G401 (cell line): ENCODE measurements at regions not wholly inside any gene's neighbourhood (a gene's known extent, or its start where the extent isn't known, plus 50 kb on each side); places are given as distances from the start of the nearest gene placed in this dataset.

Source experiments
- DNase-seq: peaks from one replicate; pipeline ENCODE4 v3.0.0-alpha.2; 2015; ENCODE audit warnings: low spot score
- in situ Hi-C: cut with HindIII; loops from 2 replicates; pipeline ENCODE4 v1.10.0; 2016; ENCODE audit warnings: low sequenced_read_pairs, mixed read lengths

GRCh38 chr13:99911965-99912566 is 59.5 kb downstream of the ZIC5 start:
- no peak for DNase-seq
- in situ Hi-C loops, result no loop called here

- in situ Hi-C loops, result no loop called here
- DNase-seq, result no peak
Observed at GRCh38 chr13:99911069-99911964, 60.2 kb downstream of the ZIC5 start.

- in situ Hi-C loops, result no loop called here
- peak; percentile 75 for DNase-seq
Observed at GRCh38 chr13:99909836-99910619, 61.5 kb downstream of the ZIC5 start.

- DNase-seq, result no peak
- in situ Hi-C loops, result no loop called here
Observed at GRCh38 chr13:99909097-99909835, 62.3 kb downstream of the ZIC5 start.

- in situ Hi-C loops, result no loop called here
- peak; percentile 67 for DNase-seq
Observed at GRCh38 chr13:99908140-99908803, 63.3 kb downstream of the ZIC5 start.

- DNase-seq, result no peak
- in situ Hi-C loops, result no loop called here
Observed at GRCh38 chr13:99907627-99908026, 63.9 kb downstream of the ZIC5 start.

GRCh38 chr13:99907038-99907437 is 64.5 kb downstream of the ZIC5 start:
- no peak for DNase-seq
- in situ Hi-C loops, result no loop called here

GRCh38 chr13:99905814-99906213 is 65.8 kb downstream of the ZIC5 start:
- no peak for DNase-seq
- in situ Hi-C loops, result no loop called here

GRCh38 chr13:99905224-99905623 is 66.3 kb downstream of the ZIC5 start:
- no peak for DNase-seq
- in situ Hi-C loops, result no loop called here

GRCh38 chr13:99903140-99903539 is 68.4 kb downstream of the ZIC5 start:
- in situ Hi-C loops, result no loop called here
- DNase-seq, result peak; percentile 47

GRCh38 chr13:99902657-99903056 is 68.9 kb downstream of the ZIC5 start:
- in situ Hi-C loops, result no loop called here
- no peak for DNase-seq

GRCh38 chr13:99900960-99901359 is 70.6 kb downstream of the ZIC5 start:
- in situ Hi-C loops, result no loop called here
- DNase-seq, result peak; percentile 70

GRCh38 chr13:99898421-99898820 is 73.1 kb downstream of the ZIC5 start:
- in situ Hi-C loops, result no loop called here

GRCh38 chr13:99897076-99897440 is 74.5 kb downstream of the ZIC5 start:
- DNase-seq, result peak; percentile 68
- in situ Hi-C loops, result no loop called here

More at GRCh38 chr13:99898421-99898820, 73.1 kb downstream of the ZIC5 start:
- DNase-seq, result peak; percentile 87

- in situ Hi-C loops, result no loop called here
- DNase-seq, result no peak
Observed at GRCh38 chr13:99896369-99897075, 75.0 kb downstream of the ZIC5 start.

- no peak for DNase-seq
- in situ Hi-C loops, result no loop called here
Observed at GRCh38 chr13:99895444-99896368, 75.9 kb downstream of the ZIC5 start.

- peak; percentile 57 for DNase-seq
- in situ Hi-C loops, result no loop called here
Observed at GRCh38 chr13:99894840-99895443, 76.6 kb downstream of the ZIC5 start.
